NCI-H1436 (cell line): ENCODE measurements at regions not wholly inside any gene's neighbourhood (a gene's known extent, or its start where the extent isn't known, plus 50 kb on each side); places are given as distances from the start of the nearest gene placed in this dataset.
"Not testable (repeated sequence)": the region's sequence is repeated elsewhere in the genome, so short reads cannot be mapped to it uniquely, and the experiment has no call there.

Experiments
- DNase-seq: peaks from one replicate; lab custom pipeline; 2025; lab: John Stamatoyannopoulos, UW

DNA sequence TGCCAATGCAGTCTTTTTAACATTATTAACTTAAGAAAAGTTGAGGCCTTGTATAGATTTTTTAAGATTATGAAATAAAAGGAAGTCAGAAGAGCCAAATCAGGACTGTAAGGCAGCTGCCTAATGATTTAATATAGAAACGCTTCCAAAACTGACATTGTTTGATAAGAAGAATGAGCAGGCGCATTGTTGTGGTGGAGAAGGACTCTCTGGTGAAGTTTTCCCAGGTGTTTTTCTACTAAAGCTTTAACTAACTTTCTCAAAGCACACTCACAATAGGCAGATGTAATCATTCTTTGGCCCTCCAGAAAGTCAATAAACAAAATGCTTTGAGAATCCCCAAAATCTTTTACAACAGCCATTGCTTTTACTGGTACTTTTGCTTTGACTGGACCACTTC lies 288.6 kb upstream of the FIGN start:
- DNase-seq: no peak

DNA sequence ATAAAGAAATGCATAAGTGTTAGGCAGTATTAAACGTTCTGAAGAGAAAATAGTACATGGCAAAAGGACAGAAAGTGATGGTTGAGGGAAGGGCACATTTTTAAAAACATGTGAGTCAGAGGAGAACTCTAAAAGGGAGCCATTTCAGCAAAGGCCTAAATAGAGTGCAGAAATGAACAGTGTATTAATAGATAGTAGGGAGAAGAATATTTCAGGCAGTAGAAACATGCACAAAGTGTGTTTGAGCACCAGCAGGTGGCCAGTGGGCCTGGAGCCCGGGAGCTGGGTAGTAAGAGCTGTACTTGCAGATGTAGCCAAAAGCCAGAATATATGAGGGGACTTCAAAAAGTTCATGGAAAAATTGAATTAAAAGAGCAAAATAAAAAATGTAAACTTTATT lies 288.1 kb upstream of the FIGN start:
- DNase-seq: no peak

DNA sequence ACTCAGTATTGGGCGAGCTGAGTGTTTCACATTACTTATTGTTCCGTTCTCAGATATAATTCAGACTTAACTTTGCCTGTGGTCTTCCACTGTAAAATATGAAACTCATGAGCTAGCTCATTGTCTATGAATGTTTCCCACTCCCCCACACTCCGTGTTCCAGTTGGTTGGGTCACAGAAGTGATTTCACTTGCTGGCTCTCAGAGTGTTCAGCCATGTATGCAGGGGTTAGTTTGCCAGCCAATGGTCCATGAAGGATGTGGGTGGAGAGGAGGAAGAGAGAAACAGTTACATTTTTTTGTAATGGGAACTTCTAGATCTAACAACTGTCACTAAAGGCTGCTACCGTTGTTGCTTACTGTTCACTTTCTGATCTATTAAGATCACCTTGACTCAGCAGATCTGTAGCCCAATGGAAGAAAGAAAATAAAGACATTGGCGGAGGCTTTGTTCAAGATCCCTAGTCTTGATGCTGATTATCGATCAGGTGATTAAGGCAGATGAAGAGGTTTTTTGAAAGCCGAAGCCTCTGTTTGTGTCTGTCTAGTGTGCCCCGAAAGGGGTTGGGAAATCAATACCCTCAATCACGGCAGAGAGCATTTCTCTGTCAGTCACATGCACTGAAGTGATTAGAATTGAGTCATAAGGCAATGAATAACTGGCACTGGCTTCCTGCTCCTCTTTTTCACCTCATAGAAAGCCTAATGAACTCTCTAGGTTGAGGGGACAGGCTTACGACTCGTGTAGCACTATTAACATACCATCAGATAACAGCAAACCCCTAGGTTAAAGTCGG lies 279.7 kb upstream of the FIGN start:
- no peak for DNase-seq

DNA sequence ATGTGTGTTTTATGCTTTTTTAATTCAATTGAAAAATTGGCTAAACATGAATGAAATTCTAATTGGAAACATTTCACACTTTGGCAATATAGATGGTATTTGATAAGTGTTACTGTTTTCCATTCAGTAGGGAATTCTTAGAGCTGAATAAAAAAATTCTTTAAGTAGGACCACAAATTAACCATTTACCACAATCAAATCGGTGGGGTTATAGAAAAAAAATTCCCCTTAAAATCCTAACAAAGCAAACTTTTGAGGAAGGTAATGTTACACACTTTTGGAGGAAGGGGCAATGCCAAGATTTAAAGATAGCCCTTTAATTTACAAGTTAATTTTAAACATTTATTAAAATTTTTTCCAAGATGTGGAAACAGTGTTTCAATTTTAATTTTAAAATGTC lies 279.0 kb upstream of the FIGN start:
- no peak for DNase-seq

DNA sequence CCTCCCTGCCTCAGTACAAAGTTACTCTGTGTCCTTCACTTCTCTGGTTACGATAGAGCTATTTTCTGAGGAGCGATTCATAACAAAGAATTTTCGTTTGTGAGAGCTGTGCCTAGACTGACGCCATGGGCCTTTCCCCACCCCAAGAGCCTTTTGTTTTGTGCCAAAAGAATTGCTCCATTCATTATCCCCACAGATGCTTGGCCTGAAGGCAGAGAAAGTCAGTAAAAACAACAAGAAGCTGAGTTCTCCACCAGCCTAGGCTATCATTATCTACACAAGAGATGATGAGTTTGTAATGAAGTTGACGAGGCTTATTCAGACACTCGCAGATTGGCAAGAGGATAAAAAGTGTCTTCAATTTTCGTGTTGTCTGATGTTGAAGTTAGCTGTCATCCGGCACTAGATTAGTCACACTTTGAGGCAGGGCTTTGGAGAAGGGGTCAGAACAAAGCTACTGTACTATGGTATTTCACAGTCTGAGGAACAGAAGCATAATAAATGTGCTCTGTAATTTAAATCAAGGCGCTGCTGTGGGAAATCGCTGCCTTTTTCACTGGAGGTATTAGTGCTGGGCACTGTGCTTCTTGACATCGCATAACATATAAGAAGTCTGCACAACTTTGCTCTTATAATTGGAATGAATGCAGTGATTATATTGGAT lies 278.4 kb upstream of the FIGN start:
- peak; percentile 24 for DNase-seq

DNA sequence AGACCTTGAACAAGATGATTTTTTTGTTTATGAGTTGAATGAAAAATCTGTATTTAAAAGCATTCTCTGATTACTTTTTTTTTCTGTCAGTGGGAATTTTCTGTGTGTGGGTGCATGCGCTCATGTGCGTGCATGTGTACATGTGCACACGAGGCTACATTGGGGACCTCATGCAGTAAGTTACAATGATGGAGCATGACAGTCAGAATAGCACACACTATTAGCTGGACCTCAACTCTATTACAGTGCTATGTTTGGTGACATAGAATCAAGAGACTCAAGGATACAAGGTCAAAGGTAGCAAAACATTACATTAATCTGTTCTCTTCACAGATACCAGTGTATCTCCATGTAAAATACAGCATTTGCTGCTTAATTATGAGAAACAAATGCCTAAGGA lies 276.8 kb upstream of the FIGN start:
- no peak for DNase-seq

DNA sequence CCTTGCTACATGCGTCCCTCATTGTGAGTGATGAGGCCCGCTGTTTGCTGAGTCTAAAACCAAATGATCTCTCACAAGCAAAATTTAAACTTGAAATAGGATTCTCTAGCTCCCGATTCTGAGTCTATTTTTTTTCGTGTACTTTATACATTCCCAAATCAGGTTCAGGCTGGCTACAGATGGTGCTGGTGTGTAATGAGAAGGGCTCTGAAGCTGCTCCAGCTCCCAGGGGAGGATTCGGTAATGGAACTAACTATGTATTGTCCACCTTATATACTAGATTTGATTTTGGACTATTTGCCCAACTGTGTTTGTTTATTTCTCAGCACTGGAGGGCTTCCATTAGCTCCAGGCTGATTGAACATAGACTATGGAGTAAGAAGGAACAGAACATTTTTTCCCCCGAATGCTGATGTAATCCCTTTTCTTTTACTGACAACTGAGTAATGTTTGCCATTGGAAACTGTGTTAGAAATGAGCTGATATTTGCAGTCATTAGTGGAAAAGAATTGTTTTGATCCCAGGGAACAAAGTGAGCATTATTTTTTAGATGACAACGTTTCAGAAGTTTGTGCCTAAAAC lies 274.0 kb upstream of the FIGN start:
- DNase-seq: peak; percentile 71

DNA sequence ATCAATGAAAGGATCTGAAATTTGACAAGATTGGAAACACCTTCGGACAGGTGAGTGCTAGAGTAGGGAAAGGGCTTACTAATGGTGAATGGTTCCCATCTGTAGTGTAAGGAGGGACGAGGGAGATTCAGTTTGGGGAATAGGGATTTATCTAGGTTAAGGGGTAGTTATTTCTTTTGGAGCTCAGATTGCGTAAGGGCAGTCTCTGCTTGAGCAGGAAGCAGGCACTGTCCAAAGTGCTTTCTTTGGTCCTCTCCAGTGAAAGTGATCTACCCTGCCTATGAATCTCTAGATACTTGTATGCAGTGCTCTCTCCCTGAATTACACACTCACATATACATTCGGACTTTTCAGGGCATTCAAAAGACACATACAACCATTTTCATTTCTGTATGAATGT lies 272.9 kb upstream of the FIGN start:
- DNase-seq: no peak

DNA sequence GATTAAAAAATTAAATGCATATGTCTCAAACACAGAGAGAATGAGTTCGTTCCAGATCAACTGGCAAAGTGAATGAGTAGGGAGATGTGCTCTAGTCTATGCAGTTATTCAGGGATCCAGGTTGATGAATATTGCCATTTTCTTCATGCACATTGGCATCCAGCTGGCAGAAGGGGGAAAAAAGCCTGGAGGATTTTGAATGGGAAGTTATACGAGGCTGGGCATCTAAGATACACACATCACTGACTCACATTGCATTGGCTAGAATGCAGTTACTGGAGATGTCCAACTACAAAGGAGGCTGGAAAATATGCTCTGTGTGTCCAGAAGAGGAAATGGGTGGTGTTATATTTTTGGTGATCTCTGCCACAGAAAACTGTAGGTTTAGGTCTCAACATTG lies 270.9 kb upstream of the FIGN start:
- DNase-seq: no peak

DNA sequence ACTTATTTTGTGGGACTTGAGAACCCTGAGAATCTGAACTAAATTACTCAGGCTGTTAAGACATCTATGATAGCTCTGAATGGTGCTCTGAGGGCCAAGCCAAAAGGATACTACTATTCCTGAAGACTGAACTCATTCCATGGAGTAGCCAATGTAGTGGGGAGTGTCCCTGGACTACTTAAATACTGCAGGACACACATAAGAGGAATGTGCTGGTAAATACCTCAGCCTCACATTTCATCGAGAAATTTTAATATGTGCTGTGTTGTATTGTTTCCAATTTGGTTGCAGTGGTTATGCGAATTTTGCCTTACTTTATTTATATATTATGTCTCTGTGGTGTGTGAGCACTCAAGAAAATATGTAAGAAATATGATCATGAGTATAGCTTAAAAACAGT lies 264.4 kb upstream of the FIGN start:
- no peak for DNase-seq

DNA sequence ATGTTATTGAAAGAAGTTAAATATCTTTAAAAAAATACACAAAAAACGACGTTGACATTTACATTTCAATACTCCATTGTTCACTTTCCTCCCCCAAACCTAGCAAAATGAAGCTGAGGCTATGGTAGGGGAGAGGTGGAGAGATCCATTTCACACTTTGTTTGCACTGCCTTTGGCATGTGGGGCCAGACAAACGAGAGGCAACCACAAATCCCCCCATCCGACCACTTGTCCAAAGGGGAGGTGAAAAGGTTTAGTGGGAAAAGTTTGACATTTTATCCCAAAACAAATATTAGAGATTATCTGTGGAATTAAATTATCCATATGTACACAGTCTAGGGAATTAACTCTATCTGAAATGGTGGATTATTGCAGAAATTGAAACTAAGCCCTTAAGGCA lies 261.7 kb upstream of the FIGN start:
- DNase-seq: no peak

DNA sequence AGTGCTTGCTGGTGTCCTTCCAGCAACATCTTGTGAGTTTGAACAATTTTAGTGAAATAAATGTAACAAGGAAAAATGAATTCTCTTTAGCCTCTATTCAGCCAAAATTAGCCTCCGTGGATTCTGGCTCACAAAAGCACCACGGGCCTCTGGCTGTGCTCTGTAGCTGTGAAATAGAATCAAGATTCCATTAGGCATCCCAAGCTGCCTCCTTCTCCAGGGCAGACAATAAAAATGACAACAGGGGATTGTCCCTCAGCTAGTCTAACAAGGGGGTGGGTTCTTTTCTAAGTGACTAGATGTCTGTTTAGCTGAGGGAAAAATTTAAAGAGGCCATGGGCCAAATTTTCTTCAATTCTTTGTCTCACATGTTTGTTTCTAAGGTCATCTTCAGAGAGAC lies 254.7 kb upstream of the FIGN start:
- DNase-seq: no peak

DNA sequence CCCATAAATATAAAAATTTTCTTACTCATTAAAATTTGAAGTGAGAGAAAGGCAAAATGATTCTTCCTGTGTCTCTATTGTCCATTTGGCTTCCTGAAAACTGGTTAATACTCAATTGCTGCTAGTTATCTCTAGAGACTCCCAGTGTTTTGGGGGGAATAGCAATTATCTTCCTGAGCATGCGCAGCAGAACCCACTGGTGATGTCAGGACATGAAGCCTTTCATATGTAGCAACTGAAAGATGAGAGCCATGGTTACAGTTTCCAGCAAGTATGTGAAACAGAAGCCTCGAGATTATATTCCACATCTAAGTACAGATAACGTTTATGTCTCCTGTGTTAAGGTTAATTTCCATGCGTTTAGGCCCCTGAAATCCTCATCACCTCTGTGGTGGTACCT lies 254.3 kb upstream of the FIGN start:
- DNase-seq: no peak

DNA sequence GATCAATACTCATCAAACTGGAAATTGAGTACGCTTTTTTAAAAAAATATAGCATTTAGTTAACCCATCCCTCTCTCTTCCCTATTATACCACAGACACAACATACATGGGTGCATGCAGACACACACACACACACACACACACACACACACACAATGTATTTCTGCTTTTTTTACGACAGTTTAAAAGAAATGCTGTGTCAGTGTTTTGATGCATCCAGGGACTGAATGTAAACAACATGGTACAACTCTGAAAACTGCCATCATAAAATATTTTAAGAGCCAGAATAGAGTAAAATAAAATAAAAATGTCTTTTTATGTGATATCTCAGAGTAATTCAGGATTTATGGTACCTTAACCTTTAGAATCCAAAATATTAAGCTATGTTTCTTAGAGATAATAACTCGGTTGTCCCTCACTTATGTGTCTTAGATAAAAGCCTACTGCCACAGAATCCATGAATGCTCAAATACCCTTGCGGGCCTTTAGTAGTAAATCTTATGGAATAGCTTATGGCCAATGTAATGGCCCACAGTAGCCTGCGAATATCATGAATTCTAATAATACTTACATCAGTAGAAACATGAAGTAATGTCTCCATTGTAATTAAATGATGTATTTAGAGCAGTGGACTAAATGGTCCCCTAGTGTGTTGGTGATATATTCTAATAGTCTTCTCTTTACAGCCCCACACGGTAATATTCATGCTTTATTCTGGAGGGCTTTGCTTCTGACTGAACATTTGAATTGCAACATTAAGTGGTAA lies 251.6 kb upstream of the FIGN start:
- DNase-seq: no peak

DNA sequence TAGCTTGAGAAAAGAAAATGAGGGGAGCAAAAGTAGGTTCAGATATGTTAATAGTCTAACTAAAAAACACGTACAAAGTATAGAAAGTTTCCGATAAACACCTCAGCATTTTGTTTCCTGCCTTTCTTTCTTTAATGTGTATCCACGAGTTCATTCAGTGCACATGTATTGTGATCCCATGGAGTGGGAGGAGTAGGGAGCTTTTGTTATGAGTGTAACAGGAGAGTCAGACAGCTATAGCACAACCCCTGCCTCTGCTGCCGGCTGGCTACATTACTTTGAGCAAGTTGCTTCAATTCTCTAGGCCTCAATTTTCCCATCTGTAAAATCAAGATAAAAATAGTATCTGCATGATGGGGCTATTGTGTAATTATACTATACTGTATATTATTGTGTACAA lies 249.2 kb upstream of the FIGN start:
- DNase-seq: no peak

DNA sequence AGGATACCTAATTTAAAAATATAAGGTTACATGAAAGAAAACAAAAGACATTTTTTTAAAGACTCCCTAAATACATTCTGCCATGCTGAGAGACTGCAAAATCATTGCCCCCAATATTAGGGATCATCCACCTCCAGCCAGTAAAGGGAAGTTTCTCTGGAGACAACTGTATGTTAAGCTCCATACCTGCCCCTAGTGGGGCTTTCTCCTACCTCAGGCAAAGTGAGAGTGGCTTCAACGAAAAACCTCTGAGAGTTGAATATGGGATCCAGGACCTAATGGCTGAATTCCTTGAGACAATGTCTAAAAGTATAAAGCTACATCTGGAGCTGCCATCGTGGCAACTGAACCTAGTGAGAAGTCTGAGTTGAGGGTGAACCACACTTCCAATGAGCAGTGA lies 248.1 kb upstream of the FIGN start:
- no peak for DNase-seq

DNA sequence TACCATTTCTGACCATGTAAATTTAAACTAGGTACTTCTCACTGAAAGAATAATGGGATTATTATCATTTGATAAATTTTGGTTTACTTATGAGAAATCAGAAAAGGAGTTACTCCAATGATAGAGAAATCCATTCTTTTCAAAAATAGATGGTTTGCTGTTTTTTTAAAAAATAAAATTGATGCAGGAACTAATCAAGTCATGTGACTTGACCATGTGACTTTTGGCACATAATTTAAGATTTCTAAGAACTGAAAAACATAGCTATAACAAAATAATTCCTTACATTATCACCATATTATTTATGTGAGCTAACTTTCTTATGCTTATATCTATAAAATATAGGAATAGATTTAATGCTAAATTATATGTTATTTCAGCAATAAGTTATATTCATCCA lies 247.1 kb upstream of the FIGN start:
- DNase-seq: no peak

DNA sequence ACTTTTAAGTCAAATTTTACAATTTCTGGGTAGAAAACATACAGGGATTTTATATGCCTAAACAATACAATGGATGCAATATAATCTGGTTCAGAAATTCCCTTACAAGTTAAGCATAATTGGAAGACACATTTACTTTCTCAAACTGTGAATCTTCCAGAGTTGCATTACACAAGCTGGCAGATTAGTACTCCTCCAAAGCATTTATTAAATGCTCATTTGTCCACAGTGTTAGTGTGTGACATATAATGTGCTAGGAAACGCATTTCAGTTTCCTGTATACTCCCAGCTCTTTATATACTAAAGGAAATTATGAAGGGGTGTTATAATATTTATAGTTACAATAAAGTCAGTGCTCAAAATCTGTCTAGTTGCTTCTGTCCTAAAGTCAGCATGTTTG lies 239.0 kb upstream of the FIGN start:
- no peak for DNase-seq

DNA sequence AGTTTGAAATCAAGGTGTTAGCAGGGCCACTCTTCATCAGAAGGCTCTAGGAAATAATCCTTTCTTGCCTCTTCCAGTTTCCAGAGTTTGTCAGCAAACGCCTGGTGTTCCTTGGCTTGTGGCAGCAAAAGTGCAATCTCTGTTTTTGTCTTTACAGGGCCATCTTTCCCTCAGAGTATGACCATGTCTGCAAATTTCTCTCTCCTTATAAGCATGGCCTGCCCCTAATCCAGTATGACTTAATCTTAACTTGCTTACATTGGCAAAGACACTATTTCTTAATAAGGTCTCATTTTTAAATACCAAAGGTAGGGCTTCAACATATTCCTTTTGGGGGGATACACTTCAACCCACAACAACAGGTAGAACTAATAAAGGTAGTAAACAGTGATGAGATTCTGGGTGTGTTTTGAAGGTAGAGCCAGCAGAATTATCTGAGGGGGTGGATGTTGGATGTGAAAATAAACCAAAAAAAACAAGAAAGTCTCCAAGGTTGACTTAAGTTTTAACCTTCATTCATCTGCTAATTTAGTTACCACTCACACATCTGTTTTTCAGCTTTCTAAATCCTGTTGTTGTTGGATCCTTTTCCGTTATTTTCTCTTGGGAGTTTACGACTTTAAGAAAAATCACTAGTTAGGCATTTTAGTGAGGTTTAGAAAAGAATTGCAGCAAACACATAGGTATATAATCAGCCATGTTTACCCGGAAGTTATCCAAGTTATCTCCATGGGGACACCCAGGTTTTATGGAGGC lies 234.4 kb upstream of the FIGN start:
- no peak for DNase-seq

DNA sequence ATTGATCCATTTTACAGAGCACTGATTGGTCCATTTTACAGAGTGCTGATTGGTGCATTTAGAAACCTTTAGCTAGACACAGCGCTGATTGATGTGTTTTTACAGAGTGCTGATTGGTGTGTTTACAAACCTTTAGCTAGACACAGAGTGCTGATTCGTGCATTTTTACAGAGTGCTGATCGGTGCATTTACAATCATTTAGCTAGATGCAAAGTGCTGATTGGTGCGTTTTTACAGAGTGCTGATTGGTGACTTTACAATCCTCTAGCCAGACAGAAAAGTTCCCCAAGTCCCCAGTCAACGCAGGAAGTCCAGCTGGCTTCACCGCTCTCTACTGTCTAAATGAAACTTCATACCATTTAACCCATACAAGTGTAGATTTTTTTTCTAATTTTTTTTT lies 228.5 kb upstream of the FIGN start:
- not testable (repeated sequence) for DNase-seq

DNA sequence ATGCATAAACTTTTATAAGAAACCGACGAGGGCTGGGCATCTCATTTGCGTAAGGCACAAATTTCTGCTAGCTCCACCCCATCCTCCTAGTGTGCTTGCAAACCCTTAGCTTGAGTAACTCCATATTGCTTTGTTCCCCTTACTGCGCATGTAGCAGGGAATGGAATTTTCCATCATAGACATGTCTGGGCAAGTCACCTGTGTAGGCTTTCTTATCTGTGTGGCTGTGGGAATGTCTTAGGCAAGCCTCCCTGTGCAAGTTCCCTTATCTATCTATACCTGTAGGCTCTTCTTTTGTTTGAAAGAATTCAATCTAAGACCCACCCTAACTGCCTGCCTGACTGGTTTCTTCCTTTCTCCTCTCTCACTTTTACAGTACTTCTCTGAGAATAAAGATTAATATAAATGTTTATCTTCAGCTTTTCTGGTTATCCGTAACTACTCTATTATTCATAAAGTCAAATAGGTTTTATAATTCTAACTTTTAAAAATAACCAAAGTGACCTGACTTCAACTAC lies 217.6 kb upstream of the FIGN start:
- no peak for DNase-seq

DNA sequence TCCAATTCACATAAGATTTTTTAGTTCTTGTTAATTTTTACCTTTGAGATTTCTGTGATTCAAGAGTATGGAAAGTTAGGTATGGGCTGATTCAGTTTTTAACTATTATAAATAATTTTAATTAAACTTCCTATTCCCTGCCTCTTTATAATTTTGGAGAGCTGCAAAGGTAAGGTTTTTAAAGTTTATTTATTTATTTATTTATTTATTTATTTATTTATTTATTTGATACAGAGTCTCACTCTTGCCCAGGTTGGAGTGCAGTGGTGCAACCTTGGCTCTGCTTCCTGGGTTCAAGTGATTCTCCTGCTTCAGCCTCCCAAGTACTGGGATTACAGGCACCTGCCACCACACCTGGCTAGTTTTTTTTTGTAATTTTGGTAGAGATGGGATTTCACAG lies 215.5 kb upstream of the FIGN start:
- no peak for DNase-seq
